H9 (cell line): ENCODE measurements at regions not wholly inside any gene's neighbourhood (a gene's known extent, or its start where the extent isn't known, plus 50 kb on each side); places are given as distances from the start of the nearest gene placed in this dataset.

ENCODE experiments used
- DNase-seq: peaks from one replicate; pipeline ENCODE4 v3.0.0-alpha.2; 2017
- H2AFZ ChIP-seq: one replicate; pipeline ENCODE4 v1.6.1; 2013; ENCODE audit warnings: mild to moderate bottlenecking, low read length, control low read depth, moderate library complexity
- H2AK5ac ChIP-seq: 2 replicates; pipeline ENCODE4 v1.6.1; 2013; ENCODE audit warnings: low read length, control low read depth, mixed read lengths; ENCODE audit not compliant: insufficient read length
- H2BK120ac ChIP-seq: one replicate; pipeline ENCODE4 v1.6.1; 2013; ENCODE audit warnings: low read depth, mild to moderate bottlenecking, low read length, control low read depth, inconsistent platforms; ENCODE audit not compliant: poor library complexity, severe bottlenecking
- H2BK12ac ChIP-seq: 2 replicates; pipeline ENCODE4 v1.6.1; 2013; ENCODE audit warnings: low read length, control low read depth, mixed read lengths, low read depth; ENCODE audit not compliant: insufficient read length
- H2BK15ac ChIP-seq: 2 replicates; pipeline ENCODE4 v1.6.1; 2013; ENCODE audit warnings: low read depth, low read length, control low read depth
- H2BK20ac ChIP-seq: one replicate; pipeline ENCODE4 v1.6.1; 2013; ENCODE audit warnings: low read depth, mild to moderate bottlenecking, low read length, control low read depth, inconsistent platforms; ENCODE audit not compliant: poor library complexity, severe bottlenecking
- H2BK5ac ChIP-seq: 2 replicates; pipeline ENCODE4 v1.6.1; 2013; ENCODE audit warnings: low read length, control low read depth, mixed read lengths; ENCODE audit not compliant: insufficient read length
- H3K14ac ChIP-seq: 2 replicates; pipeline ENCODE4 v1.6.1; 2013; ENCODE audit warnings: low read length, control low read depth; ENCODE audit not compliant: insufficient read depth
- H3K18ac ChIP-seq: 2 replicates; pipeline ENCODE4 v1.6.1; 2013; ENCODE audit warnings: low read depth, mild to moderate bottlenecking, mixed read lengths, low read length, control low read depth; ENCODE audit not compliant: insufficient read length
- H3K23ac ChIP-seq: 2 replicates; pipeline ENCODE4 v1.6.1; 2013; ENCODE audit warnings: low read length, control low read depth, mixed read lengths, low read depth; ENCODE audit not compliant: insufficient read length
- H3K23me2 ChIP-seq: 2 replicates; pipeline ENCODE4 v1.6.1; 2013; ENCODE audit warnings: low read depth, mild to moderate bottlenecking, mixed read lengths, low read length, control low read depth; ENCODE audit not compliant: insufficient read length, poor library complexity, severe bottlenecking
- H3K27ac ChIP-seq: 2 replicates; pipeline ENCODE4 v1.5.1; 2013; ENCODE audit warnings: low read length, control low read depth, mixed read lengths, low read depth; ENCODE audit not compliant: insufficient read length
- H3K27me3 ChIP-seq: 2 replicates; pipeline ENCODE4 v1.6.1; 2013; ENCODE audit warnings: low read length, control low read depth, inconsistent platforms; ENCODE audit not compliant: insufficient read depth
- H3K4ac ChIP-seq: 2 replicates; pipeline ENCODE4 v1.6.1; 2013; ENCODE audit warnings: low read depth, mild to moderate bottlenecking, control low read depth, inconsistent platforms, low read length, moderate library complexity
- H3K4me1 ChIP-seq: 2 replicates; pipeline ENCODE4 v1.6.1; 2013; ENCODE audit warnings: low read length, control low read depth, inconsistent platforms; ENCODE audit not compliant: insufficient read depth
- H3K4me2 ChIP-seq: 2 replicates; pipeline ENCODE4 v1.6.1; 2013; ENCODE audit warnings: low read length, control low read depth, mixed read lengths; ENCODE audit not compliant: insufficient read length, insufficient read depth
- H3K56ac ChIP-seq: 2 replicates; pipeline ENCODE4 v1.6.1; 2013; ENCODE audit warnings: low read depth, mild to moderate bottlenecking, mixed read lengths, low read length, control low read depth; ENCODE audit not compliant: insufficient read length
- H3K79me1 ChIP-seq: 2 replicates; pipeline ENCODE4 v1.6.1; 2013; ENCODE audit warnings: low read depth, mild to moderate bottlenecking, moderate library complexity, low read length, control low read depth, inconsistent platforms; ENCODE audit not compliant: insufficient read depth, poor library complexity, severe bottlenecking
- H3K79me2 ChIP-seq: 2 replicates; pipeline ENCODE4 v1.6.1; 2013; ENCODE audit warnings: low read length, control low read depth, inconsistent platforms; ENCODE audit not compliant: insufficient read depth
- H3K9ac ChIP-seq: 2 replicates; pipeline ENCODE4 v1.6.1; 2013; ENCODE audit warnings: low read length, control low read depth, mixed read lengths; ENCODE audit not compliant: insufficient read length; ENCODE audit errors: extremely low read depth
- H3K9me3 ChIP-seq: one replicate; pipeline ENCODE4 v1.6.1; 2013; ENCODE audit warnings: low read depth, low read length, inconsistent platforms; ENCODE audit not compliant: control insufficient read depth
- H3T11ph ChIP-seq: one replicate; pipeline ENCODE4 v1.6.1; 2013; ENCODE audit warnings: mild to moderate bottlenecking, low read length, control low read depth, inconsistent platforms
- H4K20me1 ChIP-seq: one replicate; pipeline ENCODE4 v1.6.1; 2013; ENCODE audit not compliant: control insufficient read depth, insufficient read length, insufficient read depth
- H4K5ac ChIP-seq: 2 replicates; pipeline ENCODE4 v1.6.1; 2013; ENCODE audit warnings: low read depth, mild to moderate bottlenecking, mixed read lengths, low read length, control low read depth; ENCODE audit not compliant: insufficient read length
- H4K8ac ChIP-seq: replicated peaks from 2 replicates; pipeline ENCODE4 v1.6.1; 2013; ENCODE audit warnings: low read length, control low read depth, mixed read lengths, low read depth; ENCODE audit not compliant: insufficient read length
- H4K91ac ChIP-seq: 2 replicates; pipeline ENCODE4 v1.6.1; 2013; ENCODE audit warnings: low read depth, mild to moderate bottlenecking, moderate library complexity, mixed read lengths, low read length, control low read depth; ENCODE audit not compliant: insufficient read length
- H3K27ac Mint-ChIP-seq, 3 experiments: 2 replicates in 2 of 3; 3 replicates in 1 of 3; pipeline ENCODE4 v1.8.0; 2020 to 2021; ENCODE audit warnings: mixed read lengths in 3 of 3, mild to moderate bottlenecking in 1 of 3, moderate library complexity in 1 of 3
- H3K27me3 Mint-ChIP-seq: 2 replicates; pipeline ENCODE4 v1.8.0; 2021; ENCODE audit warnings: low read depth, mild to moderate bottlenecking, moderate library complexity, mixed read lengths
- H3K36me3 Mint-ChIP-seq, 3 experiments: 2 replicates in 2 of 3; 3 replicates in 1 of 3; pipeline ENCODE4 v1.8.0; 2020 to 2021; ENCODE audit warnings: low read depth in 3 of 3, mixed read lengths in 3 of 3; ENCODE audit not compliant: insufficient read depth in 1 of 3
- H3K4me1 Mint-ChIP-seq, 2 experiments: 2 replicates each; pipeline ENCODE4 v1.8.0; 2020; ENCODE audit warnings: mixed read lengths in 2 of 2
- H3K4me3 Mint-ChIP-seq, 2 experiments: 2 replicates in 1 of 2; 3 replicates in 1 of 2; pipeline ENCODE4 v1.8.0; 2020 to 2021; ENCODE audit warnings: mild to moderate bottlenecking in 2 of 2, mixed read lengths in 2 of 2, moderate library complexity in 1 of 2
- H3K9me3 Mint-ChIP-seq, 2 experiments: 2 replicates in 1 of 2; 3 replicates in 1 of 2; pipeline ENCODE4 v1.8.0; 2020; ENCODE audit warnings: mild to moderate bottlenecking in 2 of 2, mixed read lengths in 2 of 2, moderate library complexity in 1 of 2
- CTCF ChIP-seq: fragments of 200-600 bp; sonication (generic); conservative IDR thresholded peaks from 3 replicates; pipeline ENCODE4 v1.8.0; 2021; ENCODE audit warnings: antibody characterized with exemption, mild to moderate bottlenecking
- WGBS: extraction: QIAGEN DNeasy Blood & Tissue Kit; methylation state at CpG from one replicate; pipeline ENCODE4 v1.1.7; 2013; ENCODE audit warnings: missing lambda C conversion rate, low lambda C conversion rate, mixed read lengths; ENCODE audit not compliant: insufficient read length; ENCODE audit errors: extremely low coverage; 5-methylcytosine and 5-hydroxymethylcytosine counted together

GRCh38 chr6:1144842-1145767 lies 166.8 kb upstream of the FOXQ1 start:
- H3K14ac ChIP-seq = no peak overlapping the region
- no peaks in the 10 kb centered on the region for H4K20me1 ChIP-seq
- H3K18ac ChIP-seq = no peak overlapping the region
- no peak overlapping the region for H3K27ac ChIP-seq
- H3K9me3 ChIP-seq = no peaks in the 10 kb centered on the region
- no peak for TF ChIP-seq CTCF
- no peak overlapping the region for H2AK5ac ChIP-seq
- no peaks in the 10 kb centered on the region for H3K23me2 ChIP-seq
- H3K27ac Mint-ChIP-seq = no peak overlapping the region
- H3K4me2 ChIP-seq = no peak overlapping the region
- H3K36me3 Mint-ChIP-seq = no peaks in the 10 kb centered on the region
- peaks cover 13% of the 10 kb centered on the region for H3K27me3 Mint-ChIP-seq
- H3K4me1 Mint-ChIP-seq = no peaks in the 10 kb centered on the region
- H2BK12ac ChIP-seq = no peak overlapping the region
- no peak overlapping the region for H4K5ac ChIP-seq
- no peaks in the 10 kb centered on the region for H3K79me2 ChIP-seq
- DNase-seq = no peak
- H3K4ac ChIP-seq = no peak overlapping the region
- H3K4me3 Mint-ChIP-seq = no peak overlapping the region
- H2BK20ac ChIP-seq = peak overlapping the region; percentile 15
- no CpG with 5 or more reads among the region's 10 CpGs for WGBS
- H2BK5ac ChIP-seq = no peak overlapping the region
- H2AFZ ChIP-seq = no peak overlapping the region
- no peaks in the 10 kb centered on the region for H3K27me3 ChIP-seq
- no peak overlapping the region for H3T11ph ChIP-seq
- no peaks in the 10 kb centered on the region for H3K79me1 ChIP-seq
- H3K9ac ChIP-seq = no peak overlapping the region
- no peak overlapping the region for H2BK120ac ChIP-seq
- no peak overlapping the region for H3K56ac ChIP-seq
- H3K9me3 Mint-ChIP-seq = no peaks in the 10 kb centered on the region
- H4K91ac ChIP-seq = no peak overlapping the region
- H3K23ac ChIP-seq = no peak overlapping the region
- H3K4me1 ChIP-seq = no peaks in the 10 kb centered on the region
- no peak overlapping the region for H2BK15ac ChIP-seq
- H4K8ac ChIP-seq = no peak overlapping the region
